ENCODE measurements at regions not wholly inside any gene's neighbourhood (a gene's known extent, or its start where the extent isn't known, plus 50 kb on each side); places are given as distances from the start of the nearest gene placed in this dataset.

- TF ChIP-seq TAF1 (IDR thresholded peaks at IDR 0.05; ENCODE audit: low read depth, low read length) (no peak), POLR2A (IDR thresholded peaks at IDR 0.05; ENCODE audit: low read depth, low read length) (no peak), PAX5 (IDR thresholded peaks at IDR 0.05; ENCODE audit: insufficient read depth, low read length, severe bottlenecking) (no peak), POU2F2 (IDR thresholded peaks at IDR 0.05; ENCODE audit: low read depth, low read length) (no peak)
- FAIRE-seq (no peak), DNase-seq (ENCODE audit: insufficient read length, low spot score) (no peak)
Observed at GRCh38 chr3:99114565-99115291, 213.2 kb upstream of the DCBLD2 start.

- FAIRE-seq: no peak
- no peak for DNase-seq (ENCODE audit: insufficient read length, low spot score)
- no peak for TF ChIP-seq SPI1 (IDR thresholded peaks at IDR 0.05; ENCODE audit: low read depth, low read length)
- TF ChIP-seq TAF1 (IDR thresholded peaks at IDR 0.05; ENCODE audit: low read depth, low read length): no peak
- no peak for TF ChIP-seq POU2F2 (IDR thresholded peaks at IDR 0.05; ENCODE audit: low read depth, low read length)
- TF ChIP-seq POLR2AphosphoS5 (IDR thresholded peaks at IDR 0.05; ENCODE audit: low read depth, low read length): no peak
- TF ChIP-seq PAX5 (IDR thresholded peaks at IDR 0.05; ENCODE audit: insufficient read depth, low read length, severe bottlenecking): no peak
- TF ChIP-seq POLR2A (IDR thresholded peaks at IDR 0.05; ENCODE audit: low read depth, low read length): no peak
Observed at GRCh38 chr3:99111235-99111634, 209.7 kb upstream of the DCBLD2 start.

GRCh38 chr3:99110401-99110800, 208.9 kb upstream of the DCBLD2 start:
- FAIRE-seq: no peak
- TF ChIP-seq POLR2AphosphoS5 (IDR thresholded peaks at IDR 0.05; ENCODE audit: low read depth, low read length) (no peak), POLR2A (IDR thresholded peaks at IDR 0.05; ENCODE audit: low read depth, low read length) (no peak), SPI1 (IDR thresholded peaks at IDR 0.05; ENCODE audit: low read depth, low read length) (no peak), PAX5 (IDR thresholded peaks at IDR 0.05; ENCODE audit: insufficient read depth, low read length, severe bottlenecking) (no peak), POU2F2 (IDR thresholded peaks at IDR 0.05; ENCODE audit: low read depth, low read length) (no peak), TAF1 (IDR thresholded peaks at IDR 0.05; ENCODE audit: low read depth, low read length) (no peak)
- DNase-seq (ENCODE audit: insufficient read length, low spot score): no peak

- no peak for DNase-seq (ENCODE audit: insufficient read length, low spot score)
- no peak for FAIRE-seq
- TF ChIP-seq POLR2A (IDR thresholded peaks at IDR 0.05; ENCODE audit: low read depth, low read length) (no peak), POU2F2 (IDR thresholded peaks at IDR 0.05; ENCODE audit: low read depth, low read length) (no peak), POLR2AphosphoS5 (IDR thresholded peaks at IDR 0.05; ENCODE audit: low read depth, low read length) (no peak), PAX5 (IDR thresholded peaks at IDR 0.05; ENCODE audit: insufficient read depth, low read length, severe bottlenecking) (no peak), TAF1 (IDR thresholded peaks at IDR 0.05; ENCODE audit: low read depth, low read length) (no peak), SPI1 (IDR thresholded peaks at IDR 0.05; ENCODE audit: low read depth, low read length) (no peak)
Observed at GRCh38 chr3:99108508-99108907, 207.0 kb upstream of the DCBLD2 start.

GRCh38 chr3:99094606-99095005, 193.1 kb upstream of the DCBLD2 start:
- TF ChIP-seq POU2F2 (IDR thresholded peaks at IDR 0.05; ENCODE audit: low read depth, low read length) (no peak), TAF1 (IDR thresholded peaks at IDR 0.05; ENCODE audit: low read depth, low read length) (no peak), PAX5 (IDR thresholded peaks at IDR 0.05; ENCODE audit: insufficient read depth, low read length, severe bottlenecking) (no peak), POLR2AphosphoS5 (IDR thresholded peaks at IDR 0.05; ENCODE audit: low read depth, low read length) (no peak), POLR2A (IDR thresholded peaks at IDR 0.05; ENCODE audit: low read depth, low read length) (no peak), SPI1 (IDR thresholded peaks at IDR 0.05; ENCODE audit: low read depth, low read length) (no peak)
- FAIRE-seq (no peak), DNase-seq (ENCODE audit: insufficient read length, low spot score) (no peak)

GRCh38 chr3:99087277-99087676, 185.8 kb upstream of the DCBLD2 start:
- no peak for FAIRE-seq
- no peak for TF ChIP-seq POLR2A (IDR thresholded peaks at IDR 0.05; ENCODE audit: low read depth, low read length)
- no peak for TF ChIP-seq TAF1 (IDR thresholded peaks at IDR 0.05; ENCODE audit: low read depth, low read length)
- TF ChIP-seq SPI1 (IDR thresholded peaks at IDR 0.05; ENCODE audit: low read depth, low read length): no peak
- TF ChIP-seq POLR2AphosphoS5 (IDR thresholded peaks at IDR 0.05; ENCODE audit: low read depth, low read length): no peak
- no peak for TF ChIP-seq POU2F2 (IDR thresholded peaks at IDR 0.05; ENCODE audit: low read depth, low read length)
- TF ChIP-seq PAX5 (IDR thresholded peaks at IDR 0.05; ENCODE audit: insufficient read depth, low read length, severe bottlenecking): no peak

GRCh38 chr3:99084826-99085225, 183.3 kb upstream of the DCBLD2 start:
- FAIRE-seq (no peak), DNase-seq (ENCODE audit: insufficient read length, low spot score) (no peak)
- TF ChIP-seq POLR2AphosphoS5 (IDR thresholded peaks at IDR 0.05; ENCODE audit: low read depth, low read length) (no peak), TAF1 (IDR thresholded peaks at IDR 0.05; ENCODE audit: low read depth, low read length) (no peak), PAX5 (IDR thresholded peaks at IDR 0.05; ENCODE audit: insufficient read depth, low read length, severe bottlenecking) (no peak), POU2F2 (IDR thresholded peaks at IDR 0.05; ENCODE audit: low read depth, low read length) (no peak), SPI1 (IDR thresholded peaks at IDR 0.05; ENCODE audit: low read depth, low read length) (no peak), POLR2A (IDR thresholded peaks at IDR 0.05; ENCODE audit: low read depth, low read length) (no peak)

More at GRCh38 chr3:99087277-99087676, 185.8 kb upstream of the DCBLD2 start:
- DNase-seq (ENCODE audit: insufficient read length, low spot score): no peak

GRCh38 chr3:99084156-99084555, 182.7 kb upstream of the DCBLD2 start:
- DNase-seq (ENCODE audit: insufficient read length, low spot score): no peak
- TF ChIP-seq TAF1 (IDR thresholded peaks at IDR 0.05; ENCODE audit: low read depth, low read length) (no peak), POLR2AphosphoS5 (IDR thresholded peaks at IDR 0.05; ENCODE audit: low read depth, low read length) (no peak), POU2F2 (IDR thresholded peaks at IDR 0.05; ENCODE audit: low read depth, low read length) (no peak), PAX5 (IDR thresholded peaks at IDR 0.05; ENCODE audit: insufficient read depth, low read length, severe bottlenecking) (no peak), SPI1 (IDR thresholded peaks at IDR 0.05; ENCODE audit: low read depth, low read length) (no peak), POLR2A (IDR thresholded peaks at IDR 0.05; ENCODE audit: low read depth, low read length) (no peak)
- no peak for FAIRE-seq

GRCh38 chr3:99071096-99071495, 169.6 kb upstream of the DCBLD2 start:
- TF ChIP-seq POLR2A (IDR thresholded peaks at IDR 0.05; ENCODE audit: low read depth, low read length) (no peak), POLR2AphosphoS5 (IDR thresholded peaks at IDR 0.05; ENCODE audit: low read depth, low read length) (no peak), SPI1 (IDR thresholded peaks at IDR 0.05; ENCODE audit: low read depth, low read length) (no peak), PAX5 (IDR thresholded peaks at IDR 0.05; ENCODE audit: insufficient read depth, low read length, severe bottlenecking) (no peak), POU2F2 (IDR thresholded peaks at IDR 0.05; ENCODE audit: low read depth, low read length) (no peak), TAF1 (IDR thresholded peaks at IDR 0.05; ENCODE audit: low read depth, low read length) (no peak)
- FAIRE-seq: no peak
- no peak for DNase-seq (ENCODE audit: insufficient read length, low spot score)
